ENCODE measurements at regions not wholly inside any gene's neighbourhood (a gene's known extent, or its start where the extent isn't known, plus 50 kb on each side); places are given as distances from the start of the nearest gene placed in this dataset.

- ATAC-seq, result no peak
- no peaks in the 10 kb centered on the region for H3K9me3 Mint-ChIP-seq
- H3K36me3 Mint-ChIP-seq (ENCODE audit: low read depth), result no peaks in the 10 kb centered on the region
- DNase-seq, result no peak
- no peak overlapping the region for H3K27ac Mint-ChIP-seq
- H3K27me3 Mint-ChIP-seq, result peaks cover 7% of the 10 kb centered on the region
- H3K4me3 Mint-ChIP-seq, result no peak overlapping the region
- no peaks in the 10 kb centered on the region for H3K4me1 Mint-ChIP-seq
Measured at GRCh38 chr16:86653285-86654006, 75.1 kb downstream of the FOXL1 start.

DNA sequence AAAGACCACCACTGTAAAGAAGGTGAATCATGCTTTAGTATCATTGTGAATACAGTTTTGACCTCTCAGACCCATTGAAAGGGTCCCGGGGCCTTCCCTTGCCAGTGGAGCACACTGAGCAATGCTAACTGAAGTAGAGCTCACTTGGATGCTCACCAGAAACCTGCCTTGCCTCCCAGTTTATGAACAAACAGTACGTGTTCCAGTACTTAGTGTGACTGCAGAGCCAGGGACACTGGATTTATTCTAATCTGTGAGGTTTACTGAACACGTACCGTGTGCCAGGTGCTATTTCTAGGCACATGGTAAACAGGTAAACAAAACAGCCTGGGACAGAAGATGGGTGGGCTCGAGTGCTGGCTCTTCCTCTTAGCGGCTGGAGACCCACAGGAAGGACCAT, 79.6 kb downstream of the FOXL1 start:
- peaks cover 18% of the 10 kb centered on the region for H3K27me3 Mint-ChIP-seq
- peaks cover 5% of the 10 kb centered on the region for H3K9me3 Mint-ChIP-seq
- DNase-seq (no peak), ATAC-seq (no peak)
- H3K4me1 Mint-ChIP-seq, result no peaks in the 10 kb centered on the region
- H3K36me3 Mint-ChIP-seq (ENCODE audit: low read depth), result no peaks in the 10 kb centered on the region
- no peak overlapping the region for H3K4me3 Mint-ChIP-seq
- H3K27ac Mint-ChIP-seq, result no peak overlapping the region

DNA sequence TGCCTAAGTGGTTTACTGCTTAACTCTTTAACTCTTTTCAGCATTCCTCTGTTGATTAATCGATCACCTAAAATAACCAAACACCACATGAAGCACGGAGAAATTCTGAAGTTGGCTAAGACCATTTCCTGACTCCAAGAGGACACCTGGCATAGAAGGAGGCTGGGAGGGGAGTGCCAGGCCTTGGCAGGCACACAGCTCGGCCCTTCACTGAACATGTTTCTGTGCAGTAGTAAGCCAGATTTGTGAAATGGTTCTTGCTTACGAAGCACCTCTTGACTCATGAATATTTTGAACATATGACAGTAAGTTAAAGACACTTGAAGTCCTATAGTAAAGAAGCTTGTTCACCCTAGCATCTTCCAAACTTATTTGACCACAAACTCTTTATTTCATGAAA, 82.3 kb downstream of the FOXL1 start:
- no peaks in the 10 kb centered on the region for H3K36me3 Mint-ChIP-seq (ENCODE audit: low read depth)
- H3K27ac Mint-ChIP-seq, result no peak overlapping the region
- H3K27me3 Mint-ChIP-seq, result peaks cover 25% of the 10 kb centered on the region
- no peak overlapping the region for H3K4me3 Mint-ChIP-seq
- ATAC-seq (no peak), DNase-seq (no peak)
- H3K9me3 Mint-ChIP-seq, result peaks cover 12% of the 10 kb centered on the region
- H3K4me1 Mint-ChIP-seq, result peaks cover 24% of the 10 kb centered on the region

GRCh38 chr16:86661706-86662105, 83.4 kb downstream of the FOXL1 start:
- no peak overlapping the region for H3K4me3 Mint-ChIP-seq
- no peak for DNase-seq

DNA sequence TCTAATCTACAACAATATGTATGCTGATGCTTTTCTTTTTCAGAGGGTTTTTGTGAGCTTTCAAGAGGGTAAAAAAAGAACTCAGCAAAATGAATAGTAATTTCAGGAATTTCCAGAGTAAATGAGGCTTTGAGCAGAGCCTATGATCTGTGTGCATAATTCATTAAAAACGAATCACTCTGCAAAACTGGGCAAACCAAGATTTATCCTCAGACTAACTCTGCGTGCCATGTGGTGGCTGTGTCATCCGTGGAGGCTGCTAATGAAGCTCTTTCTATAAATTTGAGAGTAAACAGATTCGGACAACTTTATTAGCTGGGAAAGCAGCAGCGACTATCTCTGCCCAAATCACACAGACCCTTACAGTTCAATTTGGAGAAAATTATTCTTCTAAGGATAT, 83.8 kb downstream of the FOXL1 start:
- ATAC-seq, result no peak
- Mint-ChIP-seq H3K36me3 (ENCODE audit: low read depth) (no peaks in the 10 kb centered on the region), H3K4me3 (no peak overlapping the region)

More at GRCh38 chr16:86661706-86662105, 83.4 kb downstream of the FOXL1 start:
- no peak for ATAC-seq
- no peaks in the 10 kb centered on the region for H3K36me3 Mint-ChIP-seq (ENCODE audit: low read depth)
- H3K27me3 Mint-ChIP-seq, result peaks cover 29% of the 10 kb centered on the region
- H3K9me3 Mint-ChIP-seq, result peaks cover 20% of the 10 kb centered on the region
- peaks cover 24% of the 10 kb centered on the region for H3K4me1 Mint-ChIP-seq
- no peak overlapping the region for H3K27ac Mint-ChIP-seq

DNA sequence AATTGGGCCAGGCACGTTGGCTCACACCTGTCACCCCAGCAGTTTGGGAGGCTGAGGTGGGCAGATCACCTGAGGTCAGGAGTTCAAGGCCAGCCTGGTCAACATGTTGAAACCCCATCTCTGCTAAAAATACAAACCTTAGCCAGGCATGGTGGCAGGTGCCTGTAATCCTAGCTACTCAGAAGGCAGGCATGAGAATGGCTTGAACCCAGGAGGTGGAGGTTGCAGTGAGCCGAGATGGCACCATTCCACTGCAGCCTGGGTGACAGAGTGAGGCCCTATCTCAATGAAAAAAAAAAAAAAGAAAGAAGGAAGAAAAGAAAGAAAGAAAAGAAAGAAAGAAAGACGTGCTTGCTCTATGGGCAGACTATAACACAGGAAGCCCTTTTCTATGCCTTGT, 84.4 kb downstream of the FOXL1 start:
- Mint-ChIP-seq H3K36me3 (ENCODE audit: low read depth) (no peaks in the 10 kb centered on the region), H3K9me3 (peaks cover 20% of the 10 kb centered on the region), H3K4me1 (peaks cover 24% of the 10 kb centered on the region), H3K27me3 (peaks cover 36% of the 10 kb centered on the region), H3K4me3 (no peak overlapping the region), H3K27ac (no peak overlapping the region)
- DNase-seq, result no peak
- ATAC-seq, result no peak

More for the DNA sequence above, 83.8 kb downstream of the FOXL1 start:
- H3K27me3 Mint-ChIP-seq, result peaks cover 31% of the 10 kb centered on the region
- no peak overlapping the region for H3K27ac Mint-ChIP-seq
- peaks cover 24% of the 10 kb centered on the region for H3K4me1 Mint-ChIP-seq
- no peak for DNase-seq
- H3K9me3 Mint-ChIP-seq, result peaks cover 20% of the 10 kb centered on the region

GRCh38 chr16:86663685-86664521, 85.6 kb downstream of the FOXL1 start:
- Mint-ChIP-seq H3K4me3 (peak overlapping the region; percentile 53), H3K27me3 (peaks cover 40% of the 10 kb centered on the region), H3K9me3 (peaks cover 20% of the 10 kb centered on the region), H3K36me3 (ENCODE audit: low read depth) (no peaks in the 10 kb centered on the region), H3K27ac (peak overlapping the region; percentile 95), H3K4me1 (peaks cover 25% of the 10 kb centered on the region)
- DNase-seq (peak; percentile 4), ATAC-seq (no peak)

DNA sequence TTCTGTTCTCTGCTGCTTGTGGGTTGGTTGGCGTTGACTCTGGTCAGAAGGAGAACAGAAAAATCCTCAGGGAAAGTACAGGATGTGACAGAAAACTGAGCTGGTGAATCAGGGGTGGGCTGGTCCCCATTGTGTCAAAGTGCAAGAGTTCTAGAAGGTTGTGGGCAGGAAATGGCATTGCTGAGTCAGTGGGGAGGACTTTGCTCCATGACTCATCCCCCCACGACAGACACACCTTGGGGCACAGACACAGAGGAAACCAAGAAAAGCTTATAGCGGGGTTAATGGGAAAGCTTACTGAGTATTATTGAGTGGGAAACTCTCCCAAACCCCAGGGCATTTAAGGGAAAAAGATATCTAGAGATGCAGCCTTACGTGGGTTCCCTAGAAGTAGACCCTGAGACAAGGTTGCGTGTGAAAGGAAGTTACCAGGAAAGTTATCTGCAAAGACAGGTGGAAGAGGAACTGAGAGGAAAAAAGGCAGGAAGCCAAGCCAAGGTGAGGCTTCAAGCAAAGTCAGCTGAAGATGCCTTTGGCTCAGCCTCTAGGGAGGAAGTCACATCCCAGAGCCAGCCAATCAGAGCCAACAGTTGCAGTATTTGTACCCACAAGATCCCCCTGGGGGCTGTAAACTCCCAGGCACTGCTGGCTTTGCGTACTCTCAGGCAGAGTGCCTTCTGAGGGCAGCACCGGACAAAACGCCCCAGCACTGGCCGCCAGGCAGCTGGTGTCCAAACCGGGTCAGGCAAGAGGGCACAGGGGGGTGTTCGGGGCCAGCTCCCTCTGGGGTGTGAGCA, 86.4 kb downstream of the FOXL1 start:
- Mint-ChIP-seq H3K27ac (peak overlapping the region; percentile 95), H3K4me3 (peak overlapping the region; percentile 53), H3K36me3 (ENCODE audit: low read depth) (no peaks in the 10 kb centered on the region), H3K27me3 (peaks cover 40% of the 10 kb centered on the region), H3K9me3 (peaks cover 17% of the 10 kb centered on the region), H3K4me1 (peaks cover 29% of the 10 kb centered on the region)
- DNase-seq, result peak; percentile 67
- peak; percentile 87 for ATAC-seq

GRCh38 chr16:86665319-86665675, 86.9 kb downstream of the FOXL1 start:
- H3K4me1 Mint-ChIP-seq, result peaks cover 29% of the 10 kb centered on the region
- ATAC-seq, result peak; percentile 13
- H3K9me3 Mint-ChIP-seq, result peaks cover 14% of the 10 kb centered on the region
- H3K36me3 Mint-ChIP-seq (ENCODE audit: low read depth), result no peaks in the 10 kb centered on the region
- H3K4me3 Mint-ChIP-seq, result no peak overlapping the region
- peak overlapping the region; percentile 95 for H3K27ac Mint-ChIP-seq
- no peak for DNase-seq
- H3K27me3 Mint-ChIP-seq, result peaks cover 40% of the 10 kb centered on the region

DNA sequence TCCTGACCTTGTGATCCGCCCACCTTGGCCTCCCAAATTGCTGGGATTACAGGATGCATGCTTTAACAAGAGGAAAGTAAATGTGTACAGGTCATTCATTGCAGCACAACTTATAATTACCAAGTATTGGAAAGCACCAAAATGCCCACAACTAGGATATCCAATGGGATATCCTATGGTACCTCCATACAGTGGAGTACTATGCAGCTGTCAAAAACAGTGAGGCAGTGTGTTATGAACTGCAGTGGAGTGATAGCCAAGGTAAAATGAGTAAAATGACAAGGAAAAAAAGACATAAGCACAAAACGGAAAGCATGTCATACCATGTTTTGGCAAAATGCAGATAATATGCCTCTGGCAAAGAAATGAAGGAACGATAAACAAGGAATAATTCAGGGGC, 87.6 kb downstream of the FOXL1 start:
- peaks cover 14% of the 10 kb centered on the region for H3K9me3 Mint-ChIP-seq
- no peak for DNase-seq
- no peak overlapping the region for H3K27ac Mint-ChIP-seq
- H3K27me3 Mint-ChIP-seq, result peaks cover 36% of the 10 kb centered on the region
- H3K4me3 Mint-ChIP-seq, result no peak overlapping the region
- ATAC-seq, result no peak
- no peaks in the 10 kb centered on the region for H3K36me3 Mint-ChIP-seq (ENCODE audit: low read depth)
- H3K4me1 Mint-ChIP-seq, result peaks cover 29% of the 10 kb centered on the region

GRCh38 chr16:86667035-86667434, 88.7 kb downstream of the FOXL1 start:
- peaks cover 14% of the 10 kb centered on the region for H3K9me3 Mint-ChIP-seq
- ATAC-seq (no peak), DNase-seq (no peak)
- H3K36me3 Mint-ChIP-seq (ENCODE audit: low read depth), result no peaks in the 10 kb centered on the region
- H3K27me3 Mint-ChIP-seq, result peaks cover 36% of the 10 kb centered on the region
- H3K27ac Mint-ChIP-seq, result no peak overlapping the region
- H3K4me3 Mint-ChIP-seq, result no peak overlapping the region
- peaks cover 29% of the 10 kb centered on the region for H3K4me1 Mint-ChIP-seq

- no peak overlapping the region for H3K4me3 Mint-ChIP-seq
- peaks cover 14% of the 10 kb centered on the region for H3K9me3 Mint-ChIP-seq
- H3K27me3 Mint-ChIP-seq, result peaks cover 36% of the 10 kb centered on the region
- no peak for ATAC-seq
- no peak overlapping the region for H3K27ac Mint-ChIP-seq
- no peak for DNase-seq
- H3K36me3 Mint-ChIP-seq (ENCODE audit: low read depth), result no peaks in the 10 kb centered on the region
- peaks cover 27% of the 10 kb centered on the region for H3K4me1 Mint-ChIP-seq
Measured at GRCh38 chr16:86668136-86668910, 90.0 kb downstream of the FOXL1 start.

- peaks cover 17% of the 10 kb centered on the region for H3K4me1 Mint-ChIP-seq
- no peak for DNase-seq
- H3K4me3 Mint-ChIP-seq, result no peak overlapping the region
- H3K27ac Mint-ChIP-seq, result no peak overlapping the region
- peaks cover 31% of the 10 kb centered on the region for H3K27me3 Mint-ChIP-seq
- no peaks in the 10 kb centered on the region for H3K36me3 Mint-ChIP-seq (ENCODE audit: low read depth)
- no peak for ATAC-seq
- peaks cover 12% of the 10 kb centered on the region for H3K9me3 Mint-ChIP-seq
Measured at GRCh38 chr16:86669285-86669805, 91.0 kb downstream of the FOXL1 start.

Data from activated naive CD8-positive, alpha-beta T cell treated with anti-CD3 and anti-CD28 coated beads, Interleukin-2, amount 50 U/mL, for 24 hours (primary cell).